Epithelial cell of proximal tubule (primary cell): ENCODE measurements at regions not wholly inside any gene's neighbourhood (a gene's known extent, or its start where the extent isn't known, plus 50 kb on each side); places are given as distances from the start of the nearest gene placed in this dataset.
A peak's percentile ranks its signal among the peaks of the same experiment; 100 is the strongest.

Source experiments
- DNase-seq: peaks from one replicate; pipeline ENCODE4 v3.0.0-alpha.2; 2011; ENCODE audit warnings: low read depth
- H3K4me3 ChIP-seq: 2 replicates; pipeline ENCODE4 v1.5.1; 2011; ENCODE audit warnings: low read depth, mild to moderate bottlenecking, low read length
- TF ChIP-seq, protein P1 (sequence below): conservative IDR thresholded peaks from 2 replicates; pipeline ENCODE4 v1.5.1; 2012; ENCODE audit warnings: low read depth, mild to moderate bottlenecking, low read length

GRCh38 chr1:201755200-201755599 is 73.8 kb upstream of the IPO9 start:
- TF ChIP-seq, protein P1, sequence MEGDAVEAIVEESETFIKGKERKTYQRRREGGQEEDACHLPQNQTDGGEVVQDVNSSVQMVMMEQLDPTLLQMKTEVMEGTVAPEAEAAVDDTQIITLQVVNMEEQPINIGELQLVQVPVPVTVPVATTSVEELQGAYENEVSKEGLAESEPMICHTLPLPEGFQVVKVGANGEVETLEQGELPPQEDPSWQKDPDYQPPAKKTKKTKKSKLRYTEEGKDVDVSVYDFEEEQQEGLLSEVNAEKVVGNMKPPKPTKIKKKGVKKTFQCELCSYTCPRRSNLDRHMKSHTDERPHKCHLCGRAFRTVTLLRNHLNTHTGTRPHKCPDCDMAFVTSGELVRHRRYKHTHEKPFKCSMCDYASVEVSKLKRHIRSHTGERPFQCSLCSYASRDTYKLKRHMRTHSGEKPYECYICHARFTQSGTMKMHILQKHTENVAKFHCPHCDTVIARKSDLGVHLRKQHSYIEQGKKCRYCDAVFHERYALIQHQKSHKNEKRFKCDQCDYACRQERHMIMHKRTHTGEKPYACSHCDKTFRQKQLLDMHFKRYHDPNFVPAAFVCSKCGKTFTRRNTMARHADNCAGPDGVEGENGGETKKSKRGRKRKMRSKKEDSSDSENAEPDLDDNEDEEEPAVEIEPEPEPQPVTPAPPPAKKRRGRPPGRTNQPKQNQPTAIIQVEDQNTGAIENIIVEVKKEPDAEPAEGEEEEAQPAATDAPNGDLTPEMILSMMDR = no peak
- DNase-seq = no peak
- no peak overlapping the region for H3K4me3 ChIP-seq

DNA sequence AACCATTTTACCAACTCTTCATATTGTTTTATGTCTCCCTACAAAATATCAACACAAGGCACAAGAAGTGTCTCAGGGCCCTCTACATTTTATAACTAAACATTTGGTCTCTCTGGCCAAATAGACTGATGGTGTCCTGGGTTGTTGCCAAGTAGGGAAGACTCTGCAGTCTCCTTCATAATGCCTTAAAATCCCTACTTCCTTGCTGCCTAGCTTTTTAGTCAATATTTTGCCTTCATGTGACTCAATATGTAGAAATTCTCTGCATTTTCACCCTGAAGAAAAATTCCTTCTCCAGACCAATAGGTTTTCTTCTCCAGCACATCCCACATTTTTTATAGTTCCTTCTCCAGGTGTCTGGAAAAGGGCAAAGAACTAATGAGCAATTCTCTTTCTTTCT is 72.6 kb upstream of the IPO9 start:
- DNase-seq = peak; percentile 29
- no peak overlapping the region for H3K4me3 ChIP-seq
- TF ChIP-seq, protein P1 = no peak

DNA sequence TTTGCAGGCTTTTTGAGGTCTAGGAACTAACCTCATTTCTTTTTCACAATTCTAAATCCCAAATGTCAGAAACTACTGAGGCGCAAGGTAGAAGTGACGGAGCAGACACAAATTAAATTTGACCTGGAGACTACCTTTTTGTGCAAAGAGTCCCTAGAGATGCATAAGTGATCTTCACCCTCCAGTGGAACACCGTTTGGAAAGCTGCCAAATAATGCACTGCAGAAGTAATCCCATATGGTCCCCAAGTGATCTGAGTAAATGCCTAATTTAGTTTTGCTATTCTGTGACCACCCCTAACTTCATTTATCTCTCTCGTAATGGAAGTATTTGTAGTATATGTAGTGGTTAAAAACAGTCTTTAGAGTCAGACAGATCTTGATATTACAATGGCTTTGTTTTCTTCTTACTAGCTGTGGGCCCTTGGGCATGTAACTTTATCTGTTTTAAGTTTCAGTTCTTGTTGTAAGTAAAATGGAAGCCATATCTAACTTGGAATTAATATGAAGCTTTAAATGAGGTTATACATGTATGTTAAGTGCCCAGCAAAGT is 70.4 kb upstream of the IPO9 start:
- no peak for DNase-seq
- TF ChIP-seq, protein P1 = no peak
- no peak overlapping the region for H3K4me3 ChIP-seq

GRCh38 chr1:201759194-201759815 is 69.7 kb upstream of the IPO9 start:
- H3K4me3 ChIP-seq = no peak overlapping the region
- peak; percentile 59 for DNase-seq
- TF ChIP-seq, protein P1 = no peak

- DNase-seq = no peak
- no peak overlapping the region for H3K4me3 ChIP-seq
- TF ChIP-seq, protein P1 = no peak
These were observed 68.4 kb upstream of the IPO9 start for GRCh38 chr1:201760516-201760915.

GRCh38 chr1:201761178-201761577 is 67.8 kb upstream of the IPO9 start:
- no peak for DNase-seq
- H3K4me3 ChIP-seq = no peak overlapping the region
- TF ChIP-seq, protein P1 = no peak

GRCh38 chr1:201761871-201762270 is 67.1 kb upstream of the IPO9 start:
- no peak for DNase-seq
- TF ChIP-seq, protein P1 = no peak

More at GRCh38 chr1:201761871-201762270, 67.1 kb upstream of the IPO9 start:
- no peak overlapping the region for H3K4me3 ChIP-seq
